Skeletal muscle tissue (tissue), 3 donors: ENCODE measurements at regions not wholly inside any gene's neighbourhood (a gene's known extent, or its start where the extent isn't known, plus 50 kb on each side); places are given as distances from the start of the nearest gene placed in this dataset.
"Not testable (repeated sequence)": the region's sequence is repeated elsewhere in the genome, so short reads cannot be mapped to it uniquely, and the experiment has no call there.

Experiments used
- H3K27ac ChIP-seq: one replicate; pipeline ENCODE4 v1.7.0; 2013; ENCODE audit warnings: mild to moderate bottlenecking, low read depth, low read length, inconsistent platforms
- H3K27me3 ChIP-seq, 3 donors: one replicate each; pipeline ENCODE4 v1.7.0; 2013; ENCODE audit warnings: low read length in 3 of 3; ENCODE audit not compliant: control insufficient read depth in 3 of 3, insufficient read depth in 3 of 3
- H3K36me3 ChIP-seq, 3 donors: one replicate each; pipeline ENCODE4 v1.7.0; 2013; ENCODE audit warnings: low read length in 3 of 3; ENCODE audit not compliant: control insufficient read depth in 3 of 3, insufficient read depth in 3 of 3
- H3K4me1 ChIP-seq, 3 donors: one replicate each; pipeline ENCODE4 v1.7.0; 2013; ENCODE audit warnings: low read length in 3 of 3, mild to moderate bottlenecking in 3 of 3; ENCODE audit not compliant: control insufficient read depth in 3 of 3, insufficient read depth in 3 of 3
- H3K4me3 ChIP-seq, 3 donors: one replicate each; pipeline ENCODE4 v1.7.0; 2013; ENCODE audit warnings: low read length in 3 of 3
- H3K9ac ChIP-seq, 3 donors: one replicate each; pipeline ENCODE4 v1.7.0; 2013; ENCODE audit warnings: low read length in 3 of 3, mild to moderate bottlenecking in 3 of 3, moderate library complexity in 2 of 3, low read depth in 1 of 3
- H3K9me3 ChIP-seq, 3 donors: one replicate each; pipeline ENCODE4 v1.7.0; 2013; ENCODE audit warnings: low read length in 3 of 3; ENCODE audit not compliant: control insufficient read depth in 3 of 3
- donor health status: Osteomylitis.

- not testable (repeated sequence) for H3K36me3 ChIP-seq, H3K27ac ChIP-seq, H3K4me1 ChIP-seq, H3K4me3 ChIP-seq, H3K9ac ChIP-seq, H3K9me3 ChIP-seq, H3K27me3 ChIP-seq
These were observed 587.9 kb upstream of the SLC8A1 start for GRCh38 chr2:41039750-41040149.

- no peak overlapping the region for H3K4me3 ChIP-seq
- no peaks in the 10 kb centered on the region for H3K36me3 ChIP-seq
- H3K9ac ChIP-seq, result no peak overlapping the region
- H3K4me1 ChIP-seq, result no peaks in the 10 kb centered on the region
- H3K9me3 ChIP-seq, result no peaks in the 10 kb centered on the region
- no peak overlapping the region for H3K27ac ChIP-seq
- H3K27me3 ChIP-seq, result no peaks in the 10 kb centered on the region
These were observed 589.1 kb upstream of the SLC8A1 start for GRCh38 chr2:41040782-41041520.

- Histone ChIP-seq H3K36me3 (no peaks in the 10 kb centered on the region), H3K9me3 (no peaks in the 10 kb centered on the region), H3K4me3 (no peak overlapping the region), H3K27me3 (no peaks in the 10 kb centered on the region), H3K27ac (no peak overlapping the region), H3K4me1 (no peaks in the 10 kb centered on the region), H3K9ac (no peak overlapping the region)
These were observed 590.5 kb upstream of the SLC8A1 start for GRCh38 chr2:41042343-41042742.

- Histone ChIP-seq H3K27me3 (no peaks in the 10 kb centered on the region), H3K4me1 (no peaks in the 10 kb centered on the region), H3K36me3 (no peaks in the 10 kb centered on the region), H3K9ac (no peak overlapping the region), H3K4me3 (no peak overlapping the region), H3K9me3 (no peaks in the 10 kb centered on the region), H3K27ac (no peak overlapping the region)
These were observed 609.5 kb upstream of the SLC8A1 start for GRCh38 chr2:41061356-41061755.

- H3K4me1 ChIP-seq, result no peaks in the 10 kb centered on the region
- no peak overlapping the region for H3K9ac ChIP-seq
- H3K4me3 ChIP-seq, result no peak overlapping the region
- H3K27ac ChIP-seq, result no peak overlapping the region
- H3K36me3 ChIP-seq, result no peaks in the 10 kb centered on the region
- H3K27me3 ChIP-seq, result no peaks in the 10 kb centered on the region
- H3K9me3 ChIP-seq, result no peaks in the 10 kb centered on the region
These were observed 610.4 kb upstream of the SLC8A1 start for GRCh38 chr2:41062336-41062735.

DNA sequence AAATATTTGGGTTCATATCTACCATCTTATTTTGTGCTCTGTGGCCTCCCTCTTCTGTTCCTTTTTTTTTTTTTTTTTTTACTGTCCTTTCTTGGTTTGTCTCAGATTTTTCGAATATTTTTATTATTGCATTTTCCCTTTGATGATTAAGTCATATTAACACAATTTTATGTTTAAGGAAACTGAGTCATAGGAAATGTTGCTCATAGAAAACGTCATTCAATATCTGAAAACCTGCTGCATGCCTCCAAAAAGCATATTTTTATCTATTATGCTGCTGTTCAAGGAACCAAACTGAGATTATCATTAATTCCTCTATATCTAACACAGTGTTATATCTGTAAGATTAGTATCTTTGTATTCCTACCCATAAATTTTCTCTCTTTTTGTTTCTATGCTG is 614.3 kb upstream of the SLC8A1 start:
- no peaks in the 10 kb centered on the region for H3K36me3 ChIP-seq
- no peak overlapping the region for H3K4me3 ChIP-seq
- no peak overlapping the region for H3K27ac ChIP-seq
- H3K9ac ChIP-seq, result no peak overlapping the region
- no peaks in the 10 kb centered on the region for H3K9me3 ChIP-seq
- H3K4me1 ChIP-seq, result no peaks in the 10 kb centered on the region
- H3K27me3 ChIP-seq, result no peaks in the 10 kb centered on the region

DNA sequence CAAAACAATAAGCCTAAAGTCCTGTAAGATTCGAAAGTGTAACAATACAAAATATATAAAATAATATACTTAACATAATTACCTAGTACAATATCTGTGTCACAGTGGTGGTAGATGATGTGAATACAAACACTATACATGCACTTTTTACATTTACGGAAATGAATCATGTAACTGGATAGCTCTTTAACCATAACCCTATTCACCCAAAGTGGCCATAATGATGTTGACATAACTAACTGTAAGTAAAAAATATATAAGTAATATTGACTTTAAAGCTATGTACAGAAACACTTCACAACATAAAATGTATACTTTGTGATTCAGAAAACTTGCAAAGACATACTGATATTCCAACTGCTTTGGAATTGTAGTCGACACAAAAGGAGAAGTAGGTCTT is 616.9 kb upstream of the SLC8A1 start:
- Histone ChIP-seq H3K9ac (no peak overlapping the region), H3K9me3 (no peaks in the 10 kb centered on the region), H3K27me3 (no peaks in the 10 kb centered on the region), H3K4me1 (no peaks in the 10 kb centered on the region), H3K27ac (no peak overlapping the region), H3K4me3 (no peak overlapping the region), H3K36me3 (no peaks in the 10 kb centered on the region)

GRCh38 chr2:41078341-41078740 is 626.5 kb upstream of the SLC8A1 start:
- H3K4me3 ChIP-seq, result no peak overlapping the region
- H3K27ac ChIP-seq, result no peak overlapping the region
- no peaks in the 10 kb centered on the region for H3K4me1 ChIP-seq
- H3K9me3 ChIP-seq, result no peaks in the 10 kb centered on the region
- H3K27me3 ChIP-seq, result no peaks in the 10 kb centered on the region
- no peaks in the 10 kb centered on the region for H3K36me3 ChIP-seq
- no peak overlapping the region for H3K9ac ChIP-seq

DNA sequence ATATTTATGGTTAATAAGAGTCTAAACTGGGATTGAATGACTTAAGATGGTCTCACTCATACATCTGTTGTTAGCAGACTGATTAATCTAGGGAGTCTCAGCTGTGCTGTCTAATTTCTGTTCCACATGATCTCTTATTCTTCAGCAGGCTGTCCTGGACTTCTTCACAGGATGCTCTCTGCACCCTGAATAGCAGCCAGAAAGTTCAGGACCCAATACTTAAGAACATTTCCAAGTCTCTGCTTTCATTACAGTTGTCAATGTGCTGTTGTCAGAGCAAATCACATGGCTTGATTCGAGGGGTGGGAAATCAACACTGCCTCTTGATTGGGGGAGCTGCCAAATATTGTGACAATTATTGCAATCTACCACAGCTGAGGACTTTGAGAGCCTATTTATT is 627.1 kb upstream of the SLC8A1 start:
- Histone ChIP-seq H3K27me3 (no peaks in the 10 kb centered on the region), H3K4me1 (no peaks in the 10 kb centered on the region), H3K27ac (no peak overlapping the region), H3K9me3 (no peaks in the 10 kb centered on the region), H3K36me3 (no peaks in the 10 kb centered on the region), H3K9ac (no peak overlapping the region), H3K4me3 (no peak overlapping the region)

DNA sequence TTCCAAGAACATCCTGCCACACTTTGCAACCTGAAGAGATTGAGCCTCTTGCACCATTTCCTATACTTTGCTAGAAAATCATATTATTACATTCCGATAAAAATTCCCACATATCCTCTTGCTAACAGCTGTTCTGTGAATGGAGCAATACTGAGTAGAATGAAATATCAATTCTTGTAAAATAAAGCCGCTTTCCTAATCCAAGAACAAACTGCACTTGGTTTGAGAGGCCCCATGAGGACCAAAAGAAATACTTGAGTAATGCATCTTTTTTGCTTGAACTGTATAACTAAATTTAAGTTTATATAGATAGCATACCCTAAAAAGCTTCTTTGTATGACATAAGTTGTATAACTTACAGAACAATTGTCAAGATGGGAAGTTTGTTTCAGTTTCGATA is 632.4 kb upstream of the SLC8A1 start:
- H3K9me3 ChIP-seq, result no peaks in the 10 kb centered on the region
- H3K4me3 ChIP-seq, result no peak overlapping the region
- no peaks in the 10 kb centered on the region for H3K36me3 ChIP-seq
- H3K4me1 ChIP-seq, result no peaks in the 10 kb centered on the region
- no peak overlapping the region for H3K9ac ChIP-seq
- H3K27me3 ChIP-seq, result no peaks in the 10 kb centered on the region
- H3K27ac ChIP-seq, result no peak overlapping the region
